ENCODE measurements at regions not wholly inside any gene's neighbourhood (a gene's known extent, or its start where the extent isn't known, plus 50 kb on each side); places are given as distances from the start of the nearest gene placed in this dataset.

GRCh38 chr4:42265782-42266602 is 113.5 kb upstream of the BEND4 start:
- DNase-seq (no peak), ATAC-seq (ENCODE audit: low read depth) (no peak)
- no peak overlapping the region for H2AK9ac ChIP-seq (replicated peaks; ENCODE audit: low read depth, low read length, poor library complexity)
- H3K4me2 ChIP-seq (ENCODE audit: low read depth, low read length), result no peak overlapping the region
- no peak overlapping the region for H3K18ac ChIP-seq (ENCODE audit: low read depth, low read length)
- H4K5ac ChIP-seq (ENCODE audit: low read depth, low read length), result no peak overlapping the region
- TF ChIP-seq, protein P1, sequence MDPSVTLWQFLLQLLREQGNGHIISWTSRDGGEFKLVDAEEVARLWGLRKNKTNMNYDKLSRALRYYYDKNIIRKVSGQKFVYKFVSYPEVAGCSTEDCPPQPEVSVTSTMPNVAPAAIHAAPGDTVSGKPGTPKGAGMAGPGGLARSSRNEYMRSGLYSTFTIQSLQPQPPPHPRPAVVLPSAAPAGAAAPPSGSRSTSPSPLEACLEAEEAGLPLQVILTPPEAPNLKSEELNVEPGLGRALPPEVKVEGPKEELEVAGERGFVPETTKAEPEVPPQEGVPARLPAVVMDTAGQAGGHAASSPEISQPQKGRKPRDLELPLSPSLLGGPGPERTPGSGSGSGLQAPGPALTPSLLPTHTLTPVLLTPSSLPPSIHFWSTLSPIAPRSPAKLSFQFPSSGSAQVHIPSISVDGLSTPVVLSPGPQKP (IDR thresholded peaks at IDR 0.05; ENCODE audit: borderline replicate concordance, low read depth, low read length), result no peak
- no peak for TF ChIP-seq RAD21 (IDR thresholded peaks at IDR 0.05; ENCODE audit: low read length)
- TF ChIP-seq BHLHE40 (IDR thresholded peaks at IDR 0.05; ENCODE audit: low read depth, low read length), result no peak
- TF ChIP-seq RCOR1 (IDR thresholded peaks at IDR 0.05; ENCODE audit: insufficient replicate concordance, low read length), result no peak
- no peak for TF ChIP-seq POLR2A (IDR thresholded peaks at IDR 0.05; ENCODE audit: low read depth, low read length)
- no peak for TF ChIP-seq CHD1 (IDR thresholded peaks at IDR 0.05; ENCODE audit: low read depth, low read length)
- no peak for TF ChIP-seq MAZ (IDR thresholded peaks at IDR 0.05; ENCODE audit: borderline replicate concordance, low read depth, low read length)
- no peak for TF ChIP-seq SMC3 (IDR thresholded peaks at IDR 0.05; ENCODE audit: low read depth, low read length)
- no peak for TF ChIP-seq MAFK (IDR thresholded peaks at IDR 0.05; ENCODE audit: low read depth, low read length)
- no peak for TF ChIP-seq MXI1 (IDR thresholded peaks at IDR 0.05; ENCODE audit: borderline replicate concordance, low read depth, low read length)
- TF ChIP-seq CEBPB (IDR thresholded peaks at IDR 0.05; ENCODE audit: low read depth, low read length), result no peak
- TF ChIP-seq, protein P2, sequence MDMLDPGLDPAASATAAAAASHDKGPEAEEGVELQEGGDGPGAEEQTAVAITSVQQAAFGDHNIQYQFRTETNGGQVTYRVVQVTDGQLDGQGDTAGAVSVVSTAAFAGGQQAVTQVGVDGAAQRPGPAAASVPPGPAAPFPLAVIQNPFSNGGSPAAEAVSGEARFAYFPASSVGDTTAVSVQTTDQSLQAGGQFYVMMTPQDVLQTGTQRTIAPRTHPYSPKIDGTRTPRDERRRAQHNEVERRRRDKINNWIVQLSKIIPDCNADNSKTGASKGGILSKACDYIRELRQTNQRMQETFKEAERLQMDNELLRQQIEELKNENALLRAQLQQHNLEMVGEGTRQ (IDR thresholded peaks at IDR 0.05; ENCODE audit: low read depth, low read length), result no peak
- no peak for TF ChIP-seq FOS (IDR thresholded peaks at IDR 0.05; ENCODE audit: low read depth, low read length)
- no peak for TF ChIP-seq RFX5 (IDR thresholded peaks at IDR 0.05; ENCODE audit: low read depth, low read length)
- no peak for TF ChIP-seq NFE2L2 (IDR thresholded peaks at IDR 0.05; ENCODE audit: low read depth, low read length)
- TF ChIP-seq, protein P3, sequence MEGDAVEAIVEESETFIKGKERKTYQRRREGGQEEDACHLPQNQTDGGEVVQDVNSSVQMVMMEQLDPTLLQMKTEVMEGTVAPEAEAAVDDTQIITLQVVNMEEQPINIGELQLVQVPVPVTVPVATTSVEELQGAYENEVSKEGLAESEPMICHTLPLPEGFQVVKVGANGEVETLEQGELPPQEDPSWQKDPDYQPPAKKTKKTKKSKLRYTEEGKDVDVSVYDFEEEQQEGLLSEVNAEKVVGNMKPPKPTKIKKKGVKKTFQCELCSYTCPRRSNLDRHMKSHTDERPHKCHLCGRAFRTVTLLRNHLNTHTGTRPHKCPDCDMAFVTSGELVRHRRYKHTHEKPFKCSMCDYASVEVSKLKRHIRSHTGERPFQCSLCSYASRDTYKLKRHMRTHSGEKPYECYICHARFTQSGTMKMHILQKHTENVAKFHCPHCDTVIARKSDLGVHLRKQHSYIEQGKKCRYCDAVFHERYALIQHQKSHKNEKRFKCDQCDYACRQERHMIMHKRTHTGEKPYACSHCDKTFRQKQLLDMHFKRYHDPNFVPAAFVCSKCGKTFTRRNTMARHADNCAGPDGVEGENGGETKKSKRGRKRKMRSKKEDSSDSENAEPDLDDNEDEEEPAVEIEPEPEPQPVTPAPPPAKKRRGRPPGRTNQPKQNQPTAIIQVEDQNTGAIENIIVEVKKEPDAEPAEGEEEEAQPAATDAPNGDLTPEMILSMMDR (conservative IDR thresholded peaks at IDR 0.05; ENCODE audit: low read depth, low read length), result no peak
- H3K56ac ChIP-seq (ENCODE audit: extremely low read depth, insufficient read depth, low read length), result no peak overlapping the region
- H2AFZ ChIP-seq (replicated peaks; ENCODE audit: low read length, poor library complexity), result no peak overlapping the region
- no peak overlapping the region for H3K23ac ChIP-seq (ENCODE audit: low read depth, low read length)
- H2BK5ac ChIP-seq (ENCODE audit: low read depth, low read length, poor library complexity, severe bottlenecking), result no peak overlapping the region
- ChIA-PET CTCF (no interaction called here), POLR2A (ENCODE audit: unreplicated experiment) (no interaction called here)
- no peak overlapping the region for H3K9ac ChIP-seq (ENCODE audit: low read depth, low read length)
- dilution Hi-C loops (cut with HindIII; ENCODE audit: low sequenced_read_pairs, unreplicated experiment), result no loop called here
- H2BK120ac ChIP-seq (ENCODE audit: low read depth, low read length), result no peak overlapping the region
- H4K20me1 ChIP-seq (ENCODE audit: insufficient read depth, low read length), result no peaks in the 10 kb centered on the region
- no peaks in the 10 kb centered on the region for H3K79me1 ChIP-seq (ENCODE audit: low read depth in 1 of 2, low read length in 2 of 2)
- no peak overlapping the region for H3K14ac ChIP-seq (replicated peaks; ENCODE audit: low read depth, low read length)
- WGBS, 2 experiments (ENCODE audit: extremely low coverage in 2 of 2, insufficient read length in 1 of 2), result 80% methylated on average over 5 of the region's 20 CpGs; no CpG with 5 or more reads in 1 of the 2 experiments
- H3K9me1 ChIP-seq (ENCODE audit: insufficient read depth, low read length), result no peaks in the 10 kb centered on the region
- no peak overlapping the region for H4K8ac ChIP-seq (ENCODE audit: low read depth in 2 of 2, low read length in 2 of 2)
- no peak overlapping the region for H3K27ac ChIP-seq (ENCODE audit: insufficient read depth, low read length)
- in situ Hi-C loops (cut with MboI; ENCODE audit: low sequenced_read_pairs), result no loop called here
- no peak overlapping the region for H2AK5ac ChIP-seq (ENCODE audit: low read depth, low read length)
- no peak overlapping the region for H2BK15ac ChIP-seq (ENCODE audit: low read depth, low read length)
- BruUV-seq (replicated peaks), result no TSS peak
- H3K27me3 ChIP-seq (ENCODE audit: control insufficient read depth, insufficient read depth, low read length), result no peaks in the 10 kb centered on the region
- no peak overlapping the region for H3K4me3 ChIP-seq (ENCODE audit: insufficient read depth, low read depth, low read length)
- no peaks in the 10 kb centered on the region for H3K4me1 ChIP-seq (ENCODE audit: control insufficient read depth, insufficient read depth, low read length)
- no peaks in the 10 kb centered on the region for H3K9me3 ChIP-seq (ENCODE audit: control insufficient read depth, insufficient read depth, low read length)
- H4K91ac ChIP-seq (ENCODE audit: insufficient read depth, low read depth, low read length), result no peak overlapping the region
- H2BK20ac ChIP-seq (ENCODE audit: low read depth, low read length), result no peak overlapping the region
- no peaks in the 10 kb centered on the region for H3K36me3 ChIP-seq (ENCODE audit: control insufficient read depth, insufficient read depth, low read length)
- intact Hi-C loops (cut with micrococcal nuclease), result no loop called here
- no peak overlapping the region for H3K4ac ChIP-seq (ENCODE audit: low read depth, low read length)

Measured in IMR-90 (cell line).